ENCODE measurements at regions not wholly inside any gene's neighbourhood (a gene's known extent, or its start where the extent isn't known, plus 50 kb on each side); places are given as distances from the start of the nearest gene placed in this dataset.

GRCh38 chr21:19368944-19369343 is 965.4 kb upstream of the TMPRSS15 start:
- no peak for TF ChIP-seq POLR2A (IDR thresholded peaks at IDR 0.05; ENCODE audit: low read length)
- no peak for TF ChIP-seq GATA1 (IDR thresholded peaks at IDR 0.05; ENCODE audit: low read depth, low read length)
